ENCODE measurements at regions not wholly inside any gene's neighbourhood (a gene's known extent, or its start where the extent isn't known, plus 50 kb on each side); places are given as distances from the start of the nearest gene placed in this dataset.

DNA sequence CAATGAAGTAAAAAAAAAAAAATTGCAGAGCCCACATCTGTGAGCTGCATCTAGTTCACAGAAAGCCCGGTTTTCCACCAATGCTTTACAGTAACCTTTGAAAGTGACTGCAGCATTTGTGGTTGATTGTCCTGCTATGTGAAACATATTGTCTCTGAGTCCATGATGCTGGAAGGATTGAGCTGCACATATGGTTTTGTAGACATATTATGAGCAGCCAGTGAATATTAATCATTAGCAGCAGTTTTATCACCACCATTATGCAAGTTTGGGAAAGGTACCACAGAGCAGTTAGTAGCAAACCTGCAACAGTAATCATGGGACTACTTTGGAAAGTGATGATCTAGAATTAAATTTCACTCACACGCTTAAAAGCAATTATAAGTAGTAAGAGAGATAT is 151.5 kb upstream of the PRICKLE1 start:
- TF ChIP-seq, protein P1, sequence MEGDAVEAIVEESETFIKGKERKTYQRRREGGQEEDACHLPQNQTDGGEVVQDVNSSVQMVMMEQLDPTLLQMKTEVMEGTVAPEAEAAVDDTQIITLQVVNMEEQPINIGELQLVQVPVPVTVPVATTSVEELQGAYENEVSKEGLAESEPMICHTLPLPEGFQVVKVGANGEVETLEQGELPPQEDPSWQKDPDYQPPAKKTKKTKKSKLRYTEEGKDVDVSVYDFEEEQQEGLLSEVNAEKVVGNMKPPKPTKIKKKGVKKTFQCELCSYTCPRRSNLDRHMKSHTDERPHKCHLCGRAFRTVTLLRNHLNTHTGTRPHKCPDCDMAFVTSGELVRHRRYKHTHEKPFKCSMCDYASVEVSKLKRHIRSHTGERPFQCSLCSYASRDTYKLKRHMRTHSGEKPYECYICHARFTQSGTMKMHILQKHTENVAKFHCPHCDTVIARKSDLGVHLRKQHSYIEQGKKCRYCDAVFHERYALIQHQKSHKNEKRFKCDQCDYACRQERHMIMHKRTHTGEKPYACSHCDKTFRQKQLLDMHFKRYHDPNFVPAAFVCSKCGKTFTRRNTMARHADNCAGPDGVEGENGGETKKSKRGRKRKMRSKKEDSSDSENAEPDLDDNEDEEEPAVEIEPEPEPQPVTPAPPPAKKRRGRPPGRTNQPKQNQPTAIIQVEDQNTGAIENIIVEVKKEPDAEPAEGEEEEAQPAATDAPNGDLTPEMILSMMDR (IDR thresholded peaks at IDR 0.05), result no peak
- H3K9me3 Mint-ChIP-seq, result peaks cover 8% of the 10 kb centered on the region
- no peak overlapping the region for H3K4me3 Mint-ChIP-seq
- no peak overlapping the region for H3K27ac Mint-ChIP-seq
- H3K4me1 Mint-ChIP-seq (ENCODE audit: low read depth), result peaks cover 34% of the 10 kb centered on the region
- DNase-seq, result no peak
- H3K27me3 Mint-ChIP-seq (ENCODE audit: insufficient read depth), result no peaks in the 10 kb centered on the region; the same call in 1 of the 2 replicates
- H3K36me3 Mint-ChIP-seq (ENCODE audit: low read depth), result peaks cover 5% of the 10 kb centered on the region; the same call in 1 of the 2 replicates

DNA sequence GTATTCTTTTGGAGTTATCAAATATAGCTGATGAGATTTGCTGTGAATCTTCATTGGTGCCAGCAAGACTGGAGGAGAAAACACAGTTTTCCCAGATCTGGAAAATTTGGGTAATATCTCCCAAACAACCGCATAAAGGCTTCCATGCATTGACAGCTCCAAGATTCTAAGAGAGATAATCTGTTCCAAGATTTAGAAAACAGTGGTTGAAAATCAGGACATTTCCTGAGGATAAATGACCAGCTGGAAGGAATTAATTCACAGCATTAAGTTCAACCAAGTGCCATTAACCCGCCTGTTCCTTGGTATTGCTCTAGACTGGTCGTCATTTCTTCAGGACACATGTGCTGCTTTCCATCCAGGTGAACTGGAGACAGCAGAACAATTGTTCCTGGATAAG is 147.9 kb upstream of the PRICKLE1 start:
- H3K9me3 Mint-ChIP-seq, result no peaks in the 10 kb centered on the region; the same call in 1 of the 2 replicates
- H3K4me1 Mint-ChIP-seq (ENCODE audit: low read depth), result peaks cover 19% of the 10 kb centered on the region
- no peaks in the 10 kb centered on the region for H3K36me3 Mint-ChIP-seq (ENCODE audit: low read depth)
- H3K27me3 Mint-ChIP-seq (ENCODE audit: insufficient read depth), result peaks cover 1% of the 10 kb centered on the region
- no peak overlapping the region for H3K27ac Mint-ChIP-seq
- no peak for DNase-seq
- no peak overlapping the region for H3K4me3 Mint-ChIP-seq
- TF ChIP-seq, protein P1 (IDR thresholded peaks at IDR 0.05), result no peak

- Mint-ChIP-seq H3K4me3 (no peak overlapping the region), H3K27me3 (ENCODE audit: insufficient read depth) (peaks cover 2% of the 10 kb centered on the region), H3K36me3 (ENCODE audit: low read depth) (no peaks in the 10 kb centered on the region), H3K27ac (no peak overlapping the region), H3K9me3 (no peaks in the 10 kb centered on the region; the same call in 1 of the 2 replicates), H3K4me1 (ENCODE audit: low read depth) (peaks cover 9% of the 10 kb centered on the region)
- TF ChIP-seq, protein P1 (IDR thresholded peaks at IDR 0.05), result no peak
- DNase-seq, result no peak
These were observed 146.4 kb upstream of the PRICKLE1 start for GRCh38 chr12:42735861-42736361.

GRCh38 chr12:42733911-42734310 is 144.4 kb upstream of the PRICKLE1 start:
- peaks cover 3% of the 10 kb centered on the region for H3K27me3 Mint-ChIP-seq (ENCODE audit: insufficient read depth)

GRCh38 chr12:42732908-42733411 is 143.4 kb upstream of the PRICKLE1 start:
- Mint-ChIP-seq H3K4me1 (ENCODE audit: low read depth) (peaks cover 20% of the 10 kb centered on the region), H3K9me3 (no peaks in the 10 kb centered on the region; the same call in 1 of the 2 replicates), H3K27me3 (ENCODE audit: insufficient read depth) (peaks cover 3% of the 10 kb centered on the region), H3K4me3 (no peak overlapping the region), H3K27ac (no peak overlapping the region), H3K36me3 (ENCODE audit: low read depth) (no peaks in the 10 kb centered on the region)
- no peak for DNase-seq
- TF ChIP-seq, protein P1 (IDR thresholded peaks at IDR 0.05), result no peak

More at GRCh38 chr12:42733911-42734310, 144.4 kb upstream of the PRICKLE1 start:
- no peak overlapping the region for H3K4me3 Mint-ChIP-seq
- H3K36me3 Mint-ChIP-seq (ENCODE audit: low read depth), result no peaks in the 10 kb centered on the region
- TF ChIP-seq, protein P1 (IDR thresholded peaks at IDR 0.05), result no peak
- no peaks in the 10 kb centered on the region; the same call in 1 of the 2 replicates for H3K9me3 Mint-ChIP-seq
- no peak for DNase-seq
- no peak overlapping the region for H3K27ac Mint-ChIP-seq
- H3K4me1 Mint-ChIP-seq (ENCODE audit: low read depth), result peaks cover 20% of the 10 kb centered on the region
